ENCODE measurements at regions not wholly inside any gene's neighbourhood (a gene's known extent, or its start where the extent isn't known, plus 50 kb on each side); places are given as distances from the start of the nearest gene placed in this dataset.

- no peak for TF ChIP-seq ZNF274 (IDR thresholded peaks at IDR 0.05; ENCODE audit: low read depth, low read length)
- TF ChIP-seq YY1 (IDR thresholded peaks at IDR 0.05; ENCODE audit: insufficient read depth, insufficient read length), result no peak
- no peak for TF ChIP-seq SUZ12 (IDR thresholded peaks at IDR 0.05; ENCODE audit: extremely low read depth, insufficient read depth, insufficient read length)
Observed at GRCh38 chr2:7989823-7990222, 692.0 kb upstream of the ID2 start.

Measured in NT2/D1 (cell line).